Medulla oblongata (tissue), 1 donor: ENCODE measurements at regions not wholly inside any gene's neighbourhood (a gene's known extent, or its start where the extent isn't known, plus 50 kb on each side); places are given as distances from the start of the nearest gene placed in this dataset.
"Not testable (repeated sequence)": the region's sequence is repeated elsewhere in the genome, so short reads cannot be mapped to it uniquely, and the experiment has no call there.

Experiments
- DNase-seq: peaks from one replicate; pipeline ENCODE4 v3.0.0-alpha.2; 2015; ENCODE audit errors: extremely low spot score

DNA sequence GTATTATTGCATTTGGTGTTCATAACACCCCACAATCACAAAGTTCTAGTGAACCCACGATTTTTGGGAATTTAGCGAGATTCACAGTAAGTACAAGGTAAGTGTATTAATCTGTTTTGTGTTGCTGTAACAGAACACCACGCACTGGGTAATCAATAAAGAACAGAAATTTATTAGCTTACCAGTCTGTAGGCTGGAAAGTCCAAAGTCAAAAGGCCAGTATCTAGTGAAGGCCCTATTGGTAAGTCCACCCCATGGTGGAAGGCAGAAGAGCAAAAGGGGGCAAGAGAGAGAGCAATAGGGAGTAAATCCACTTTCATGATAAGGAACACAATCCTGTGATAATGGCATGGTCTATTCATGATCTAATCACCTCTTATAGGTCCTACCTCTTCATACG, 190.3 kb upstream of the KCNMB2 start:
- no peak for DNase-seq

DNA sequence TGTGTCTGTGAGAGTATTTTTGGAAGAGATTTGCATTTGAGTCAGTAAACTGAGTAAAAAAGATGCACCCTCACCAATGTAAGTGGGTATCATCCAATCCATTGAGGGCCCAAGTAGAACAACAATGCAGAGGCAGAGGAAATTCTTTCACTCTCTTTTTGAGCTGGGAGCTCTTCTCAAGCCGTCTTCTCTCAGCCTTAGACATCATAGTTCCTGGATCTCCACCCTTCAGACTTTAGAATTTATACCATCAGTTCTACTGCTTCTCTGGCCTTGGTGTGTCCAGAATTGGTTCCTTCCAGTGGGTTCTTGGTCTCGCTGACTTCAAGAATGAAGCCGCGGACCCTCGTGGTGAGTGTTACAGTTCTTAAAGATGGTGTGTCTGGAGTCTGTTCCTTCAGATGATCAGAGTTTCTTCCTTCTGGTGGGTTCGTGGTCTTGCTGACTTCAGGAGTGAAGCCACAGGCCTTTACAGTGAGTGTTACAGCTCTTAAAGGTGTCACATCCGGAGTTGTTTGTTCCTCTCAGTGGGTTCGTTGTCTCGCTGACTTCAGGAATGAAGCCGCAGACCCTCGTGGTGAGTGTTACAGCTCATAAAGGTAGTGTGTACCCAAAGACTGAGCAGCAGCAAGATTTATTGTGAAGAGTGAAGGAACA, 187.5 kb upstream of the KCNMB2 start:
- not testable (repeated sequence) for DNase-seq

GRCh38 chr3:178349218-178349596, 187.0 kb upstream of the KCNMB2 start:
- not testable (repeated sequence) for DNase-seq

DNA sequence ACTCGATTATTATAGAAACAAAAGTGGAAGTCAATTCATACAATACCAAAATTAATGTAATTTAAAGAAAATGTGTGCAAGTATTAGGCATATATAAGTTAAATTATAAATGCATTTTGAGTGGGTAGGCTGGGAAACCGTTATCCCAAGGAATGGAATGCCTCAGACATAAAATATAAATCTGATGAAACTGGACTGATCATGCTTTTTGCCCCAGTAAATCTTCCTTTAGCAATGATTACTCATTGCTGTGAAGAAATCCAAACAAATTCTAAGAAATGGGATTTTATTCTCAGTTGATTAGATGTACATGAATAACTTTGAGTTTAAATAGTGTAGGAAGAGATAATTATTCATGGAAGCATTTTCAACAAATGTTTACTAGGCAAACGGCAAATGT, 185.5 kb upstream of the KCNMB2 start:
- no peak for DNase-seq

DNA sequence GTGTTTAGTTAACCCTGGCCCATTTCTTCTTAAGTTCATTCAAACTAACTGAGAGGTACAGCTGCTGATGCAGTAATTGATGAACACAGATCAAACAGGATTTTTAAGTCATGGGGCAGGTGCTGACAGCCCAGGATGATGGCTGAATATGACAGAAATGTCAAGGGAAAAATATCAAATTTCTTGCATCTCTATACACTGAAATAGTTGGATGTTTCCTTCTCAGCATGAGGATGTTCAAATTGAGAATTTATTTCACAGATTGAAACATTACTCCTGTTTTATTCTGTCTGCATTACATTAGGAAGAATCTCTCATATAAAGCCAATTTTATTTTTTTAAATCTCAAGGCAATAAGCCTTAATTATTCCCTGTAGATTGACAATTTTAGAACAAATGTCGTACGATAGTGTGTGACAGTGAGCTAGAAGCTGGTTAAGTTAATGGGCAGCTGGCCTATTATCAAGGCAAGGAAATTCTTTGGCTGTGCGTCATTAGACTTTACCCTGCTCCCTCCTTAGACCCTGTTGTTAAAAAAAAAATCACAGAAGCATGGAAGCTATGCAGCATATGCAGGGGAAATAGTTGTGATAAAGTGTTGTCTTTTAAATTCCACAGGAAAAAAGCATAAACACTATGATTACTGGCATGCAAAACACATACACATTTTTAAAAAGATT, 183.8 kb upstream of the KCNMB2 start:
- no peak for DNase-seq

- no peak for DNase-seq
These were observed 183.1 kb upstream of the KCNMB2 start for GRCh38 chr3:178353006-178353694.

DNA sequence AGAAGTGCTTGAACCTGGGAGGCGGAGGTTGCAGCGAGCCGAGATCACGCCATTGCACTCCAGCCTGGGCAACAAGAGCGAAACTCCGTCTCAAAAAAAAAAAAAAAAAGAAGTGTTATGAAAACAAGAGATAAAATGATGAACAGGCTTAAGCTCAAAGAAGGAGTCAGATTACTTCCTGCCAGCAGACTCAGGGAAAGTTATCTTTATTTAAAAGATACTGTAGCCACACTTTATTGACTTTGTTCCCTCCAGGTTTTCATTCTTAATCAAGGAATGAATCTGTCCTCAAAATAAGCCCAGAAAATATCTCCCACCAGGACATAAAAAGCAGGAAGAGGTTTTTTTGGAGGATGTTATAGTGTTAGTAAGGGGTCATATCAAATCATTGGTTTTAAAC, 176.5 kb upstream of the KCNMB2 start:
- DNase-seq, result no peak

GRCh38 chr3:178363048-178363447, 173.2 kb upstream of the KCNMB2 start:
- not testable (repeated sequence) for DNase-seq

GRCh38 chr3:178367817-178368617, 168.2 kb upstream of the KCNMB2 start:
- DNase-seq, result no peak

DNA sequence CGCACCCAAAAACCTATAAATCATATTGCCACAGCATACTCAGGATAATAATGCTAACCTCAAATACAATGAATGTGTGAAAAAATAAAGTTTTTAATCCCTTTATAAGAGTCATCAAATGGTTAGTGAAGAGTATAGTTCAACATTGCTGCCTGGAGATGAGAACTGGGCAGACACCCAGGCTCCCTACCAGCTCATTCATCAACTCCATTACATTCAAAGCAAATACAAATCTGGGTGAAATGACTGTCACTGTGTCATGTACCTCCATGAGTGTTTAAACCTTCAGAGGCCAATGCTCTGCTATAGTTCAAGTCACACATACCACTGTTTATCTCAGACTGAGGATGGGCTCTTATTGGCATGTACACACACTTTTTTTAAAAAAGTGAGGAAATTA, 167.2 kb upstream of the KCNMB2 start:
- no peak for DNase-seq

DNA sequence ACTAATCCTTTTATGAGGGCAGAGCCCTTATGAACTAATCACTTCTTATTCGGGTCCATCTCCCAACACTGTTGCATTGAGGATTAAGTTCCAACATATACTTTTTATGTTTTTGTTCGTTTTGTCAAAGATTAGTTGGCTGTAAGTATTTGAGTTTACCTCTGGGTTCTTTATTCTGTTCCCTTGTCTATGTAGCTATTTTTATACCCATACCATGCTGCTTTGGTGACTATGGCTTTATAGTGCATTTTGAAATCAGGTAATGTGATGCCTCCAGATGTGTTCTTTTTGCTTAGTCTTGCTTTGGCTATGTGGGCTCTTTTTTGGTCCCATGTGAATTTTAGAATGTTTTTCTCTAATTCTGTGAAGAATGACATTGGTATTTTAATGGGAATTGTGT, 166.4 kb upstream of the KCNMB2 start:
- DNase-seq, result no peak

DNA sequence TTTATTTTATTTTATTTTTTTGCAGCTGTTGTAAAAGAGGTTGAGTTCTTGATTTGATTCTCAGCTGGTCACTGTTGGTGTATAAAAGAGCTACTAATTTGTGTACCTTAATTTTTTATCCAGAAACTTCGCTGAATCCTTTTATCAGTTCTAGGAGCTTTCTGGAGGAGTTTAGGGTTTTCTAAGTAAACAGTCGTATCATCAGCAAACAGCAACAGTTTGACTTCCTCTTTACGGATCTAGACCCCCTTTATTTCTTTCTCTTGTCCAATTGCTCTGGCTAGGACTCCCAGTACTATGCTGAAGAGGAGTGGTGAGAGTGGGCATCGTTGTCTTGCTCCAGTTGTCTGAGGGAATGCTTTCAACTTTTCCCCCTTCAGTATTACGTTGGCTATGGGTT, 165.8 kb upstream of the KCNMB2 start:
- no peak for DNase-seq

DNA sequence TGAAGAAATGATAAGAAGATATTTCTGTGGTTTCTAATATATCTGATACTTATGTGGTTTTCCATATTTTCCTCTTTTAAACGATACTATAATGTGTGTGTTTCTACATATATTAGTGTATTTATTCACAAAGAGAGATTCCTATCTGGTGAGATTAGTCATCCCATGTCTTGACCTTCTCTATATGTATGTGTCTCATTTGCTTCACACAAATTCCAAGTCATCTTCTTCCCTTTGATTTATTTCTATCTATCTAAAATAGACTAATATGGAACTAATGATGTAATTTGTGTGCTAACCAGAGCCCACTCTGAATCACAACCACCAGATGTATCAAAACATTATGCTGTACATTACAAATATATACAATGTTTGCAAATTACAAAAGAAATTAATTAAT, 154.7 kb upstream of the KCNMB2 start:
- no peak for DNase-seq

DNA sequence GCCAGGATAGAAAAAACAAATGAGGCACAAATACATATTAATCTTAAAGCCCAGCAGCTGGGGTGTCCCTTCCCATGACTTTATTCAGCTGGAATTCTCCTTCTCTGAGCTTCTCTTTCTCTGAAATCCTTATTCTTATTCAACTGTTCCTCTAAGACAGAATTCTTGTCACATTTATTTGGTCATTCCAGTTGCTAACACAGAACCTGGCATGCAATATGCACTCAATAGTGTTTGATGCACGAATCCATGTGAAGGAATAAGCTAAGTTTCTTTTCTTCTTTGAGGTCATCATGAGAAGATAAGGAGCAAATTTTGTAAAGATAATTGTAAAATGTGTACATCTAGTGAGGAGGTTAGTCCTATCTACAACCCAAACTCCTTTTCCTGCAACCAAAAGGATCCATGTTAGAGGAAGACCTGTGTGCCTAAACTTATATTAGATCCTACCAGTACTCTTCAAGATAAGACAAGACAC, 154.2 kb upstream of the KCNMB2 start:
- DNase-seq, result no peak

GRCh38 chr3:178382449-178383061, 153.7 kb upstream of the KCNMB2 start:
- DNase-seq, result no peak

DNA sequence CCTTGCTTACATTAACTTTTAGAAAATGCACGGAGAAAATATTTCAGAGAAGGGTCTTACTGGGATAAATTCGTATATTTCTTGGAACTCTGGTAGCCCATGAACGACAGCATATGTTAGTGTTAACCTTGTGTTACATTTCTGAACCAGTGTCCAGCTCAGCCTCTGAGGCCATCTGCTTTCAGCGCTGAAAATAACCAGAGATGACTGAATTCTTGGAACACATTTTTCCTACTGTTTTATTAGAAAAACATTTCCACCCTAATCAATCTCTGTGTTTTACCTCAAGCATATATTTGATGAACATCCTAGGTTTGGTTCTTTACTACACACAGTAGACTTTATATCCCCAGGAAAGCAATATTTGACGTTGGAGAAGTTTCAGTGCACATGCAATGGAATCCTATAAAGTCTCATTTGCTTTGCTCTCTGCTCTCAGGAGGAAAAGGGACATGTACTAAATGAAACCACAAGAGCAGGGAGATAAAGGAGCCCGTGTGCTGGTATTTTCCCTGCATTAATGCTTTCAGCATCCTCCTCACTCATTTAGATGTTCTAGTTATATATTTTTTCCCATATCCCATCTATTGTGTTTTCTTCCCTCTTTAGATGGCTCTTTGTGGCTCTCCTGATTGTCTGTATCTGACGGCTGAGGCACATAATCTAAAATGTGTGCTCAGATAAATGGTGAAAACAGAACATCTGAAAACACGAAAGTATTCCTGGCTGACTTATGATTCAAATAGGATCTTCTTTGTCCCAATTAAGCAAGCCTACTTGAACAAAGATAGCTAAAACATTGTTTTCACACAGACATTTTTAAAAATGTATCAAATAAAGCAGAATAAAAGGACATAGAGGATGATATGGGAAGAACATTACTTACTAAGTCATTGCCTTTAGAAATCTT, 151.7 kb upstream of the KCNMB2 start:
- DNase-seq, result no peak

GRCh38 chr3:178385280-178385952, 150.8 kb upstream of the KCNMB2 start:
- peak; percentile 78 for DNase-seq

- no peak for DNase-seq
These were observed 149.8 kb upstream of the KCNMB2 start for GRCh38 chr3:178386401-178386800.

GRCh38 chr3:178386880-178387279, 149.4 kb upstream of the KCNMB2 start:
- DNase-seq, result no peak

GRCh38 chr3:178388473-178388872, 147.8 kb upstream of the KCNMB2 start:
- DNase-seq, result no peak
